ENCODE measurements at regions not wholly inside any gene's neighbourhood (a gene's known extent, or its start where the extent isn't known, plus 50 kb on each side); places are given as distances from the start of the nearest gene placed in this dataset.

DNA sequence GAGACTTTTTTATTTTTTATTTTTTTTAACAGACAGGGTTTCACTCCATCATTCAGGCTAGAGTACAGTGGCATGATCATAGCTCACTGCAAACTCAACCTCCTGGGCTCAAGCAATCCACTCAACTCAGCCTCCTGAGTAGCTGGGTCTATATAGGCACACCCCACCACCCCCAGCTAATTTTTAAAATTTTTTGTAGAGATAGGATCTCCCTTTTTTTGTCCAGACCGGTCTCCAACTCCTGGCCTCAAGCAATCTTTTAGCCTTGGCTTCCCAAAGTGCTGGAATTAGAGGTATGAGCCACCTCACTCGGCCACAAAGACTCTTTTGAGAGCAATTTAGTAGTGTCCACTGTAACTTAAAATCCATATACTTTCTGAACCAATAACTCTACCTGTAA is 103.3 kb upstream of the DST start:
- 90 to 91% methylated on average over 2 of the region's 2 CpGs for WGBS, 2 donors
- Histone ChIP-seq H3K4me3 (no peak overlapping the region), H3K36me3 (no peaks in the 10 kb centered on the region), H3K27ac (peak overlapping the region in 1 of 4 donors; percentile 18), H3K4me1 (peaks cover 0 to 89% (median 53%) of the 10 kb centered on the region in 4 donors), H3K27me3 (no peaks in the 10 kb centered on the region), H3K9me3 (no peaks in the 10 kb centered on the region)
- intact Hi-C loops (cut with DNase I) = no loop called here
- TF ChIP-seq POLR2AphosphoS5 (IDR thresholded peaks at IDR 0.05) (no peak), POLR2A (IDR thresholded peaks at IDR 0.05) (no peak), EP300 (IDR thresholded peaks at IDR 0.05) (no peak)
- TF ChIP-seq, protein P1, sequence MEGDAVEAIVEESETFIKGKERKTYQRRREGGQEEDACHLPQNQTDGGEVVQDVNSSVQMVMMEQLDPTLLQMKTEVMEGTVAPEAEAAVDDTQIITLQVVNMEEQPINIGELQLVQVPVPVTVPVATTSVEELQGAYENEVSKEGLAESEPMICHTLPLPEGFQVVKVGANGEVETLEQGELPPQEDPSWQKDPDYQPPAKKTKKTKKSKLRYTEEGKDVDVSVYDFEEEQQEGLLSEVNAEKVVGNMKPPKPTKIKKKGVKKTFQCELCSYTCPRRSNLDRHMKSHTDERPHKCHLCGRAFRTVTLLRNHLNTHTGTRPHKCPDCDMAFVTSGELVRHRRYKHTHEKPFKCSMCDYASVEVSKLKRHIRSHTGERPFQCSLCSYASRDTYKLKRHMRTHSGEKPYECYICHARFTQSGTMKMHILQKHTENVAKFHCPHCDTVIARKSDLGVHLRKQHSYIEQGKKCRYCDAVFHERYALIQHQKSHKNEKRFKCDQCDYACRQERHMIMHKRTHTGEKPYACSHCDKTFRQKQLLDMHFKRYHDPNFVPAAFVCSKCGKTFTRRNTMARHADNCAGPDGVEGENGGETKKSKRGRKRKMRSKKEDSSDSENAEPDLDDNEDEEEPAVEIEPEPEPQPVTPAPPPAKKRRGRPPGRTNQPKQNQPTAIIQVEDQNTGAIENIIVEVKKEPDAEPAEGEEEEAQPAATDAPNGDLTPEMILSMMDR (IDR thresholded peaks at IDR 0.05) = no peak
- DNase-seq = no peak

DNA sequence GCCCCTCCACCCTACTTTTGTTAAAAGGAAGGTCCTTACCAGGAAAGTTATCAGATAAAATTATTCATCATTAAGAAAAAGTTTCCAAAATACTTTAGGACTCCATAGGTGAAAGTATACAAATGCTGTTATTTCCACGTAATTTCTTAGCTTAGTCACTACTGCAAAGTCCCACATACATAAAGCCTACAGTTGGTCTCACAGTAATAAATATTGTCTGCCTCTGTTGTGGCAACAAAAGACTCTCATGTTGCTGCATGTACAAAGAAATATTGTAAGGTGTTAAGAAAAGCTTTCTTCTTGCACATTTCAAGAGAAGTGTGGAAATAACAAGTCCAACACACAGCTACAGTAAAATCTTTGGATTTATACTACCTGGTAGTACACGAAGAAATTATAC is 102.4 kb upstream of the DST start:
- Histone ChIP-seq H3K27me3 (no peaks in the 10 kb centered on the region), H3K9me3 (no peaks in the 10 kb centered on the region), H3K4me3 (no peak overlapping the region), H3K36me3 (no peaks in the 10 kb centered on the region), H3K4me1 (peaks cover 0 to 89% (median 56%) of the 10 kb centered on the region in 4 donors), H3K27ac (peak overlapping the region in 1 of 4 donors; percentile 29)
- TF ChIP-seq POLR2AphosphoS5 (IDR thresholded peaks at IDR 0.05) = no peak
- no peak for TF ChIP-seq EP300 (IDR thresholded peaks at IDR 0.05)
- TF ChIP-seq, protein P1 (IDR thresholded peaks at IDR 0.05) = no peak
- no peak for TF ChIP-seq POLR2A (IDR thresholded peaks at IDR 0.05)
- no peak for DNase-seq
- intact Hi-C loops (cut with DNase I) = no loop called here
- 81 to 91% methylated on average over 2 of the region's 2 CpGs for WGBS, 2 donors

DNA sequence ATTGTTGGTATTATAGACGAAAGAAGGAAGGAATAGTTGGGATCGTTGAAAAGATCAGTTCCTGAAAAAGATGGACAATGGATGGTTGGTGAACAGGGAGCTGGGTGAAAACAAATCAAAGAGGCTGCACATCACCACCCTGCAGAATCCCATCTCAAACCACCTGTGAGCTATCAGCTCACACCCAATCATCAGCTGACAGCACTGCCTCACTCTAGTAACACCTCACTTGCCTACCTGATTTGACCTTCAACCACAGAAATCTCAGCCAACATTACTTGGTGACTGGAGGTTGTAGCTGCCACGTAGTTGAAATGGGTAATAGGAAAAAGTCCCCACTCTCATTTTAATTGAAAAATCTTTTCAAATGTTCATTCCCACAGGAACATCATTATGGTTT is 101.8 kb upstream of the DST start:
- DNase-seq = no peak
- intact Hi-C loops (cut with DNase I) = no loop called here
- Histone ChIP-seq H3K36me3 (no peaks in the 10 kb centered on the region), H3K4me3 (no peak overlapping the region), H3K9me3 (no peaks in the 10 kb centered on the region), H3K27me3 (no peaks in the 10 kb centered on the region), H3K27ac (peak overlapping the region in 1 of 4 donors; percentile 68), H3K4me1 (peaks cover 0 to 89% (median 55%) of the 10 kb centered on the region in 4 donors)
- WGBS, 2 donors = 48 to 79% methylated on average over 3 of the region's 3 CpGs
- TF ChIP-seq, protein P1 (IDR thresholded peaks at IDR 0.05) = no peak
- TF ChIP-seq EP300 (IDR thresholded peaks at IDR 0.05) = no peak
- TF ChIP-seq POLR2AphosphoS5 (IDR thresholded peaks at IDR 0.05) = no peak
- no peak for TF ChIP-seq POLR2A (IDR thresholded peaks at IDR 0.05)

DNA sequence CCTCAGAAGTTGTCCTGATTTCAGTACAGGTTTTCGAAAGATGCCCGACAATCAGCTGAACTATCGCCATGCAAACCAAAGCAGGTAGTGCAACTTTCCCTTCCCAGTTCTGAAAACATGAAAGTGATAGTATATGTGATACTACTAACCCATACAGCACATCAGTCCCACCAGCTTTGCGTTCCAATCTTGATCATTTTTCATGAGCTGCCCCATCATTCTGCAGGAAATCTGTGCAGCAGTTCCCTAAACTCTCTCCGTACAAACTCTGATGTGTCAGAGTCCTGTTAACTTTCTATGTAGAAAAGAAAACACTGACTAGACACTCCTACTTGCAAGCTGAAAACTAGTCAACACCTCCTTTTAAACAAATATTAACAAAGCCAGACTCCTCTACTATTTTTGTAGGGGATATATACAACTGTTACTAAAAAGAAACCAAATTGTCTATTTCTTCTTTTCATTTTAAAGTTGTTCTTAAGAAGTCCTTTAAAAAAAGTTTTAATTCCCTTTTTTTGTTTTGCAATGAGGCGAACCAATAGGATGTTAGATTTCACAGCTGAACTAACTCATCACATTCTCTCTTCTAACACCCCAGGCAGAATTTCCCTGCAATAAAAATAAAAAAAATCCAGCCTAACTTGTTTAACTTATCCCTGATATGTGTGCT is 99.6 kb upstream of the DST start:
- WGBS, 2 donors = 8 to 35% methylated on average over 6 of the region's 6 CpGs
- H3K27ac ChIP-seq = peak overlapping the region; percentile 31 to 72 (median 56)
- peaks cover 0 to 70% (median 52%) of the 10 kb centered on the region in 4 donors for H3K4me1 ChIP-seq
- H3K36me3 ChIP-seq = no peaks in the 10 kb centered on the region
- H3K27me3 ChIP-seq = no peaks in the 10 kb centered on the region
- peak overlapping the region; percentile 5 to 38 (median 28) for H3K4me3 ChIP-seq
- H3K9me3 ChIP-seq = no peaks in the 10 kb centered on the region
- intact Hi-C loops (cut with DNase I) = no loop called here
- TF ChIP-seq EP300 (IDR thresholded peaks at IDR 0.05) = no peak
- TF ChIP-seq, protein P1 (IDR thresholded peaks at IDR 0.05) = no peak
- TF ChIP-seq POLR2A (IDR thresholded peaks at IDR 0.05) = no peak
- peak in 1 of 4 donors; percentile 16 for TF ChIP-seq POLR2AphosphoS5 (IDR thresholded peaks at IDR 0.05)
- no peak for DNase-seq

DNA sequence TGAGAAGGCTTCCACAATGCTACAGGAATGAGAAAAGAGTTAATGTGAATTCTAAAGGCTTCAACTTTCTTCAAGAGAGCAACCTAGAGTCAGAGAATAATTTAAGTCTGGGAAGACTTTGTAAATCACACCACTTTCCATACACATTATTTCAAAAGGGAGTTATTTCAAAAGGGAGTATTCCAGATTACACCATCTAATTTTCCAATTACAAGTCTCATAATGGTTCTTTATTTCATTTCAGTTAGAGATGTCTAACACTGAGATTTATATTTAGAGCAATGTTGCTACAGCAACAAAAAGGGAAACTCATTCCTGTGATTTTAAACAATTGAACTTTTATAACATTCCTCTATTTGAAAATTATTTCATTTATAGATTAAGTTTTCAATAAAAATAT is 98.8 kb upstream of the DST start:
- no peaks in the 10 kb centered on the region for H3K36me3 ChIP-seq
- H3K9me3 ChIP-seq = no peaks in the 10 kb centered on the region
- DNase-seq = no peak
- H3K4me3 ChIP-seq = peak overlapping the region in 3 of 4 donors; percentile 20 to 38 (median 37)
- no peaks in the 10 kb centered on the region for H3K27me3 ChIP-seq
- TF ChIP-seq POLR2A (IDR thresholded peaks at IDR 0.05) (no peak), EP300 (IDR thresholded peaks at IDR 0.05) (no peak), POLR2AphosphoS5 (IDR thresholded peaks at IDR 0.05) (no peak)
- TF ChIP-seq, protein P1 (IDR thresholded peaks at IDR 0.05) = no peak
- H3K4me1 ChIP-seq = peaks cover 0 to 62% (median 47%) of the 10 kb centered on the region in 4 donors
- intact Hi-C loops (cut with DNase I) = no loop called here
- H3K27ac ChIP-seq = peak overlapping the region; percentile 31 to 72 (median 56)
